ENCODE measurements at regions not wholly inside any gene's neighbourhood (a gene's known extent, or its start where the extent isn't known, plus 50 kb on each side); places are given as distances from the start of the nearest gene placed in this dataset.

- intact Hi-C loops (cut with DNase I): no loop called here
- FAIRE-seq (no peak), DNase-seq (no peak)
- Histone ChIP-seq H3K27ac (ENCODE audit: low read depth in 2 of 2, low read length in 2 of 2) (no peak overlapping the region), H3K9me3 (ENCODE audit: control insufficient read depth in 2 of 3, insufficient read depth in 1 of 3, low read length in 3 of 3) (no peaks in the 10 kb centered on the region), H3K36me3 (ENCODE audit: control insufficient read depth in 2 of 3, insufficient read depth in 3 of 3, low read length in 3 of 3) (no peaks in the 10 kb centered on the region), H3K27me3 (ENCODE audit: control insufficient read depth, insufficient read depth, low read length) (no peaks in the 10 kb centered on the region), H3K9ac (ENCODE audit: low read length in 3 of 3) (no peak overlapping the region), H3K4me1 (ENCODE audit: control insufficient read depth in 2 of 3, insufficient read depth in 2 of 3, low read depth in 1 of 3, low read length in 3 of 3) (no peaks in the 10 kb centered on the region), H3K4me3 (ENCODE audit: low read length in 3 of 3) (no peak overlapping the region)
- TF ChIP-seq, protein P1, sequence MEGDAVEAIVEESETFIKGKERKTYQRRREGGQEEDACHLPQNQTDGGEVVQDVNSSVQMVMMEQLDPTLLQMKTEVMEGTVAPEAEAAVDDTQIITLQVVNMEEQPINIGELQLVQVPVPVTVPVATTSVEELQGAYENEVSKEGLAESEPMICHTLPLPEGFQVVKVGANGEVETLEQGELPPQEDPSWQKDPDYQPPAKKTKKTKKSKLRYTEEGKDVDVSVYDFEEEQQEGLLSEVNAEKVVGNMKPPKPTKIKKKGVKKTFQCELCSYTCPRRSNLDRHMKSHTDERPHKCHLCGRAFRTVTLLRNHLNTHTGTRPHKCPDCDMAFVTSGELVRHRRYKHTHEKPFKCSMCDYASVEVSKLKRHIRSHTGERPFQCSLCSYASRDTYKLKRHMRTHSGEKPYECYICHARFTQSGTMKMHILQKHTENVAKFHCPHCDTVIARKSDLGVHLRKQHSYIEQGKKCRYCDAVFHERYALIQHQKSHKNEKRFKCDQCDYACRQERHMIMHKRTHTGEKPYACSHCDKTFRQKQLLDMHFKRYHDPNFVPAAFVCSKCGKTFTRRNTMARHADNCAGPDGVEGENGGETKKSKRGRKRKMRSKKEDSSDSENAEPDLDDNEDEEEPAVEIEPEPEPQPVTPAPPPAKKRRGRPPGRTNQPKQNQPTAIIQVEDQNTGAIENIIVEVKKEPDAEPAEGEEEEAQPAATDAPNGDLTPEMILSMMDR (IDR thresholded peaks at IDR 0.05; ENCODE audit: borderline replicate concordance, extremely low read depth, insufficient read depth): no peak
These were observed 136.4 kb upstream of the DEPDC1 start for GRCh38 chr1:68633141-68633919.

- no peaks in the 10 kb centered on the region for H3K9me3 ChIP-seq (ENCODE audit: control insufficient read depth in 2 of 3, insufficient read depth in 1 of 3, low read length in 3 of 3)
- FAIRE-seq (no peak), DNase-seq (no peak)
- no peaks in the 10 kb centered on the region for H3K4me1 ChIP-seq (ENCODE audit: control insufficient read depth in 2 of 3, insufficient read depth in 2 of 3, low read depth in 1 of 3, low read length in 3 of 3)
- H3K36me3 ChIP-seq (ENCODE audit: control insufficient read depth in 2 of 3, insufficient read depth in 3 of 3, low read length in 3 of 3): no peaks in the 10 kb centered on the region
- TF ChIP-seq, protein P1 (IDR thresholded peaks at IDR 0.05; ENCODE audit: borderline replicate concordance, extremely low read depth, insufficient read depth): no peak
- no peak overlapping the region for H3K9ac ChIP-seq (ENCODE audit: low read length in 3 of 3)
- no peak overlapping the region for H3K27ac ChIP-seq (ENCODE audit: low read depth in 2 of 2, low read length in 2 of 2)
- intact Hi-C loops (cut with DNase I): no loop called here
- H3K27me3 ChIP-seq (ENCODE audit: control insufficient read depth, insufficient read depth, low read length): no peaks in the 10 kb centered on the region
- H3K4me3 ChIP-seq (ENCODE audit: low read length in 3 of 3): no peak overlapping the region
These were observed 147.6 kb upstream of the DEPDC1 start for GRCh38 chr1:68644504-68644903.

GRCh38 chr1:68651115-68651514 lies 154.2 kb upstream of the DEPDC1 start:
- Histone ChIP-seq H3K4me3 (ENCODE audit: low read length in 3 of 3) (no peak overlapping the region), H3K27ac (ENCODE audit: low read depth in 2 of 2, low read length in 2 of 2) (no peak overlapping the region), H3K36me3 (ENCODE audit: control insufficient read depth in 2 of 3, insufficient read depth in 3 of 3, low read length in 3 of 3) (no peaks in the 10 kb centered on the region), H3K9me3 (ENCODE audit: control insufficient read depth in 2 of 3, insufficient read depth in 1 of 3, low read length in 3 of 3) (no peaks in the 10 kb centered on the region), H3K27me3 (ENCODE audit: control insufficient read depth, insufficient read depth, low read length) (no peaks in the 10 kb centered on the region), H3K4me1 (ENCODE audit: control insufficient read depth in 2 of 3, insufficient read depth in 2 of 3, low read depth in 1 of 3, low read length in 3 of 3) (no peaks in the 10 kb centered on the region), H3K9ac (ENCODE audit: low read length in 3 of 3) (no peak overlapping the region)
- TF ChIP-seq, protein P1 (IDR thresholded peaks at IDR 0.05; ENCODE audit: borderline replicate concordance, extremely low read depth, insufficient read depth): no peak
- no peak for DNase-seq
- intact Hi-C loops (cut with DNase I): no loop called here
- FAIRE-seq: no peak

All from kidney (tissue), 13 donors.